T-cell (primary cell): ENCODE measurements at regions not wholly inside any gene's neighbourhood (a gene's known extent, or its start where the extent isn't known, plus 50 kb on each side); places are given as distances from the start of the nearest gene placed in this dataset.
"Not testable (repeated sequence)": the region's sequence is repeated elsewhere in the genome, so short reads cannot be mapped to it uniquely, and the experiment has no call there.

Experiments
- ATAC-seq, 4 experiments: fragments of 200-7000 bp in 3 of 4; fragments of 150-1000 bp in 1 of 4; cut with Tn5 transposase; replicated peaks in 1 of 4; 1 replicate in 3 of 4; 2 replicates in 1 of 4; pipeline ENCODE4 v1.10.0; 2021; ENCODE audit warnings: moderate library complexity in 3 of 4, mild to moderate bottlenecking in 2 of 4, moderate number of reproducible peaks in 1 of 4
- CTCF ChIA-PET, 2 donors: fragments of 300-600 bp; sonication (Branson Sonifier 250); formaldehyde crosslinking; loops; one replicate each; lab custom pipeline; 2022; ENCODE audit warnings: antibody characterized with exemption in 2 of 2; lab: Charles Lee
- POLR2A ChIA-PET, 2 donors: fragments of 300-600 bp; sonication (Branson Sonifier 250); formaldehyde crosslinking; loops; one replicate each; lab custom pipeline; 2022; ENCODE audit warnings: antibody characterized with exemption in 2 of 2; lab: Charles Lee
- DNase-seq, 35 experiments: peaks; one replicate each; pipeline versions ENCODE4 v3.0.0 to v3.0.0-alpha.2; 2013 to 2023
- H3K27ac ChIP-seq: one replicate; pipeline ENCODE4 v1.5.1; 2013; ENCODE audit warnings: low read length
- H3K27me3 ChIP-seq, 2 experiments: replicated peaks in 1 of 2; 1 replicate in 1 of 2; 2 replicates in 1 of 2; pipeline versions ENCODE4 v1.6.1 to v1.7.0; 2013; ENCODE audit warnings: low read length in 1 of 2, mixed read lengths in 1 of 2; ENCODE audit not compliant: control insufficient read depth in 2 of 2, insufficient read depth in 2 of 2; ENCODE audit errors: extremely low read depth in 1 of 2
- H3K36me3 ChIP-seq, 2 donors: 1 replicate in 1 of 2; 2 replicates in 1 of 2; pipeline versions ENCODE4 v1.6.1 to v1.7.0; 2013; ENCODE audit warnings: low read length in 1 of 2; ENCODE audit not compliant: control insufficient read depth in 2 of 2, insufficient read depth in 1 of 2; ENCODE audit errors: extremely low read depth in 1 of 2
- H3K4me1 ChIP-seq, 2 experiments: 1 replicate in 1 of 2; 2 replicates in 1 of 2; pipeline versions ENCODE4 v1.6.1 to v1.7.0; 2013; ENCODE audit warnings: low read length in 2 of 2, mixed read lengths in 1 of 2; ENCODE audit not compliant: insufficient read depth in 2 of 2, control insufficient read depth in 1 of 2; ENCODE audit errors: extremely low read depth in 1 of 2
- H3K4me3 ChIP-seq, 2 donors: 1 replicate in 1 of 2; 2 replicates in 1 of 2; pipeline versions ENCODE4 v1.5.1 to v1.7.0; 2013; ENCODE audit warnings: mild to moderate bottlenecking in 2 of 2, low read length in 1 of 2, moderate library complexity in 1 of 2; ENCODE audit not compliant: control insufficient read depth in 1 of 2; ENCODE audit errors: extremely low read depth in 1 of 2
- H3K9me3 ChIP-seq: 2 replicates; pipeline ENCODE4 v1.7.0; 2013
- H3K27ac Mint-ChIP-seq, 2 donors: one replicate each; pipeline ENCODE4 v1.8.0; 2020 to 2021; ENCODE audit warnings: mild to moderate bottlenecking in 2 of 2, mixed read lengths in 2 of 2
- H3K27me3 Mint-ChIP-seq, 2 donors: one replicate each; pipeline ENCODE4 v1.8.0; 2021 to 2022; ENCODE audit warnings: mixed read lengths in 2 of 2
- H3K36me3 Mint-ChIP-seq: one replicate; pipeline ENCODE4 v1.8.0; 2021; ENCODE audit warnings: mixed read lengths
- H3K4me1 Mint-ChIP-seq, 3 donors: one replicate each; pipeline ENCODE4 v1.8.0; 2020 to 2022; ENCODE audit warnings: mixed read lengths in 3 of 3, mild to moderate bottlenecking in 1 of 3
- H3K4me3 Mint-ChIP-seq, 3 donors: one replicate each; pipeline ENCODE4 v1.8.0; 2020 to 2022; ENCODE audit warnings: mild to moderate bottlenecking in 3 of 3, mixed read lengths in 3 of 3, moderate library complexity in 3 of 3
- H3K9me3 Mint-ChIP-seq, 3 donors: one replicate each; pipeline ENCODE4 v1.8.0; 2020 to 2022; ENCODE audit warnings: mixed read lengths in 3 of 3
- WGBS: methylation state at CpG from one replicate; pipeline ENCODE4 v1.1.5; 2013; ENCODE audit warnings: missing lambda C conversion rate; ENCODE audit not compliant: insufficient coverage; 5-methylcytosine and 5-hydroxymethylcytosine counted together

DNA sequence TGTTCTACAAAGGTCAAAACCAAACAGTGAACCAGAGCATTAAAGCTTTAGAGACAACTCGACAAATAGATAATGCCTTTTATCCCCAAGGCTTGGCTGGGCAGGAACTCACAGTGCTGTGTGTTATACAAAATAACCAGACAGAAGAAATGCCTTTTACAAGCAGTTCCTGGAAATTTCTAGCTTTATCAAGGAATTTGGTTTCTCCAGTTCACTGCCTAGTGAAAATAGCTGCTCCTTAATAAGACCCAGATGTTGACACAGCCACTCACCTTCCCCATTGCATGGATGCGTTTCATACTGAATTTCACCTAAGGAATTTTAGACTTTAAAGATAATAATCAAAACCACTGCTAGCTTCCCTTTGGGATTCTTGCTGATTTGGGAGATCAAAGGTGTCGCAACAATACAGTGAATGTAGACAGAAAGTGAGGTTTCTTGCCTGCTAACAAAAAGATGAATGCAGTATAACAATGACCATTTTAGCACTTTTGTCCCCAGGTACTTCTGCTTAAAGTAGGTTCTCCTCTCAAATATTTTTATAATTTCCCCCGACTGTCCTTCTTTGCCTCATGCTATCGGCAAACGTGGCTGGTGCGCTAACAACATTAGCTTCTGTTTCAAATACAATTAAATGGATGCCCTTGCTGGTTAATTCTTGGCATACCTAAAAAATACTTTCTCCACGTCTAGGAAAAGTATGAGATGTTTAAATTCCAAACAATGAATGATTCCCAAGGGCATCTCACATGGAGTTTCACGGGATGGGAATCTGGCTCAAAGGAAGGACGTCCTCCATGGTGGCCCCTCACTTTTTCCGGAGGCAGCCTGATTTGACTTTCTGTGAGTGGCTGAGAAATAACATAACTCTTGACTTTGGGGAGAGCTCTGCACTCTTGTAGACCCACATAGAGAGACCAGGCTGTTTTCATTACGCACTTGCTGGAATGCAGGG lies 162.4 kb downstream of the C12orf75 start:
- POLR2A ChIA-PET = no interaction called here
- no peak for DNase-seq
- Mint-ChIP-seq H3K4me3 (no peak overlapping the region), H3K4me1 (no peaks in the 10 kb centered on the region), H3K9me3 (peaks cover 3 to 6% (median 5%) of the 10 kb centered on the region in 3 donors), H3K36me3 (no peaks in the 10 kb centered on the region), H3K27me3 (peaks cover 9 to 15% of the 10 kb centered on the region in 2 donors), H3K27ac (no peak overlapping the region)
- WGBS = 85% methylated on average over 4 of the region's 12 CpGs
- Histone ChIP-seq H3K27me3 (no peaks in the 10 kb centered on the region), H3K4me1 (no peaks in the 10 kb centered on the region), H3K9me3 (no peaks in the 10 kb centered on the region), H3K4me3 (no peak overlapping the region), H3K27ac (no peak overlapping the region), H3K36me3 (no peaks in the 10 kb centered on the region)
- ATAC-seq = no peak
- CTCF ChIA-PET = no interaction called here

GRCh38 chr12:105499205-105499604 lies 168.7 kb downstream of the C12orf75 start:
- peaks cover 0 to 2% of the 10 kb centered on the region in 2 experiments for H3K27me3 ChIP-seq
- no peaks in the 10 kb centered on the region for H3K36me3 ChIP-seq
- DNase-seq (no peak), ATAC-seq (no peak)
- no peak overlapping the region for H3K4me3 ChIP-seq
- no CpG with 5 or more reads among the region's 2 CpGs for WGBS
- peaks cover 5 to 7% (median 6%) of the 10 kb centered on the region in 3 donors for H3K9me3 Mint-ChIP-seq
- H3K4me1 ChIP-seq = no peaks in the 10 kb centered on the region
- no peaks in the 10 kb centered on the region for H3K36me3 Mint-ChIP-seq
- H3K27ac Mint-ChIP-seq = no peak overlapping the region
- ChIA-PET CTCF (no interaction called here), POLR2A (no interaction called here)
- H3K27ac ChIP-seq = no peak overlapping the region
- H3K27me3 Mint-ChIP-seq = peaks cover 24 to 30% of the 10 kb centered on the region in 2 donors
- no peaks in the 10 kb centered on the region for H3K4me1 Mint-ChIP-seq
- H3K4me3 Mint-ChIP-seq = no peak overlapping the region
- no peaks in the 10 kb centered on the region for H3K9me3 ChIP-seq

DNA sequence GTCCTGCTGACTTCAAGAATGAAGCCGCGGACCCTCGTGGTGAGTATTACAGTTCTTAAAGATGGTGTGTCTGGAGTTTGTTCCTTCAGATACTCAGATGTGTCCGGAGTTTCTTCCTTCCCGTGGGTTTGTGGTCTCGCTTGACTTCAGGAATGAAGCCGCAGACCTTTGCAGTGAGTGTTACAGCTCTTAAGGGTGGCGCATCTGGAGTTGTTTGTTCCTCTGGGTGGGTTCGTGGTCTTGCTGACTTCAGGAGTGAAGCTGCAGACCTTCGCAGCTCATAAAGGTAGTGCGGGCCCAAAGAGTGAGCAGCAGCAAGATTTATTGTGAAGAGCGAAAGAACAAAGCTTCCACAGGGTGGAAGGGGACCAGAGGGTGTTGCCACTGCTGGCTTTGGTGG lies 170.2 kb downstream of the C12orf75 start:
- H3K27ac ChIP-seq, CTCF ChIA-PET, H3K27ac Mint-ChIP-seq, H3K4me1 ChIP-seq, H3K9me3 ChIP-seq, H3K36me3 ChIP-seq, ATAC-seq, H3K4me1 Mint-ChIP-seq, H3K27me3 ChIP-seq, DNase-seq, H3K36me3 Mint-ChIP-seq, H3K9me3 Mint-ChIP-seq, H3K4me3 Mint-ChIP-seq, H3K4me3 ChIP-seq: not testable (repeated sequence)
- 39% methylated on average over 10 of the region's 12 CpGs for WGBS
- H3K27me3 Mint-ChIP-seq = peaks cover 34 to 35% of the 10 kb centered on the region in 2 donors
- POLR2A ChIA-PET = interaction anchor here in 1 of 2 donors (0.6 kb wide), 1 partner anchor 1734 kb away, joined by 3 read pairs; no protein-coding TSS in a partner anchor

- H3K4me1 ChIP-seq = no peaks in the 10 kb centered on the region
- no peak for DNase-seq
These were observed 172.0 kb downstream of the C12orf75 start for GRCh38 chr12:105502426-105502930.

DNA sequence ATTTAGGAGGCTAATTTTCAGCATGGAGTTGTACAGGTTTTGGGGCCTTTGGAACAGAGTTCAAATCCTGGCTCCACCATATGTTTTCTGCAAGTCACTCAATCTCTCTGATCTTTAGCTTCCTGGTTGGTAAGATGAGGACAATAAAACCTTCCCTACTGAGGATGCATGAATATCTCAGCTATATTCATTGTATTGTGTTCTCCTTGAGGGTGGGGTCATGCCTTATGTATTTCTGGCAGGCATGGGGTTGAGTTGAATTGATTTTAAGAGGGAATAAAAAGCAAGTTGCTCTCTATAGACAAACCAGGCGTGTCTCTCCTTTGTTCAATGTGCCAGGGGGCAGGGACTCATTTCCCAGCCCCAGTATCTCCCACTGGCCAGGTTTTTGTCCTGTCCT lies 173.1 kb downstream of the C12orf75 start:
- no CpG with 5 or more reads among the region's 1 CpG for WGBS

More at GRCh38 chr12:105502426-105502930, 172.0 kb downstream of the C12orf75 start:
- ChIA-PET POLR2A (interaction anchor here in 1 of 2 donors (0.5 kb wide), 1 partner anchor 551 kb away, joined by 3 read pairs; no protein-coding TSS in a partner anchor), CTCF (no interaction called here)
- H3K27ac Mint-ChIP-seq = no peak overlapping the region
- H3K27me3 Mint-ChIP-seq = peaks cover 34 to 36% of the 10 kb centered on the region in 2 donors
- no peaks in the 10 kb centered on the region for H3K4me1 Mint-ChIP-seq
- Histone ChIP-seq H3K9me3 (no peaks in the 10 kb centered on the region), H3K27ac (no peak overlapping the region), H3K4me3 (no peak overlapping the region), H3K36me3 (no peaks in the 10 kb centered on the region), H3K27me3 (peaks cover 0 to 7% of the 10 kb centered on the region in 2 experiments)
- WGBS = no CpG with 5 or more reads among the region's 4 CpGs
- no peak overlapping the region for H3K4me3 Mint-ChIP-seq
- H3K9me3 Mint-ChIP-seq = peaks cover 0 to 4% (median 0%) of the 10 kb centered on the region in 3 donors
- ATAC-seq = no peak
- no peaks in the 10 kb centered on the region for H3K36me3 Mint-ChIP-seq

GRCh38 chr12:105504286-105504685 lies 173.8 kb downstream of the C12orf75 start:
- H3K27me3 Mint-ChIP-seq = peaks cover 34 to 36% of the 10 kb centered on the region in 2 donors
- no peaks in the 10 kb centered on the region for H3K36me3 ChIP-seq
- H3K9me3 Mint-ChIP-seq = no peaks in the 10 kb centered on the region
- H3K27me3 ChIP-seq = peaks cover 0 to 7% of the 10 kb centered on the region in 2 experiments
- POLR2A ChIA-PET = no interaction called here
- H3K36me3 Mint-ChIP-seq = no peaks in the 10 kb centered on the region
- no peak overlapping the region for H3K4me3 Mint-ChIP-seq
- no peak overlapping the region for H3K4me3 ChIP-seq
- H3K4me1 Mint-ChIP-seq = no peaks in the 10 kb centered on the region
- H3K4me1 ChIP-seq = no peaks in the 10 kb centered on the region
- H3K27ac Mint-ChIP-seq = no peak overlapping the region
- no peaks in the 10 kb centered on the region for H3K9me3 ChIP-seq
- CTCF ChIA-PET = no interaction called here
- WGBS = 91% methylated on average over 2 of the region's 7 CpGs
- ATAC-seq = no peak
- H3K27ac ChIP-seq = no peak overlapping the region
- no peak for DNase-seq

More for the DNA sequence above, 173.1 kb downstream of the C12orf75 start:
- no peak overlapping the region for H3K27ac Mint-ChIP-seq
- no peak overlapping the region for H3K4me3 Mint-ChIP-seq
- Histone ChIP-seq H3K9me3 (no peaks in the 10 kb centered on the region), H3K27ac (no peak overlapping the region), H3K4me1 (no peaks in the 10 kb centered on the region), H3K27me3 (peaks cover 0 to 7% of the 10 kb centered on the region in 2 experiments), H3K36me3 (no peaks in the 10 kb centered on the region), H3K4me3 (no peak overlapping the region)
- POLR2A ChIA-PET = no interaction called here
- peaks cover 34 to 36% of the 10 kb centered on the region in 2 donors for H3K27me3 Mint-ChIP-seq
- DNase-seq = no peak
- CTCF ChIA-PET = no interaction called here
- H3K36me3 Mint-ChIP-seq = no peaks in the 10 kb centered on the region
- no peak for ATAC-seq
- H3K4me1 Mint-ChIP-seq = no peaks in the 10 kb centered on the region
- H3K9me3 Mint-ChIP-seq = peaks cover 0 to 3% (median 0%) of the 10 kb centered on the region in 3 donors
